SH-SY5Y (cell line): ENCODE measurements at regions not wholly inside any gene's neighbourhood (a gene's known extent, or its start where the extent isn't known, plus 50 kb on each side); places are given as distances from the start of the nearest gene placed in this dataset.

Experiments
- GATA2 ChIP-seq: IDR thresholded peaks from 2 replicates; pipeline ENCODE4 v1.6.1; 2011; ENCODE audit warnings: mild to moderate bottlenecking, low read depth, low read length
- GATA3 ChIP-seq: IDR thresholded peaks from 2 replicates; pipeline ENCODE4 v1.6.1; 2011; ENCODE audit warnings: low read depth, mild to moderate bottlenecking, low read length, moderate library complexity

DNA sequence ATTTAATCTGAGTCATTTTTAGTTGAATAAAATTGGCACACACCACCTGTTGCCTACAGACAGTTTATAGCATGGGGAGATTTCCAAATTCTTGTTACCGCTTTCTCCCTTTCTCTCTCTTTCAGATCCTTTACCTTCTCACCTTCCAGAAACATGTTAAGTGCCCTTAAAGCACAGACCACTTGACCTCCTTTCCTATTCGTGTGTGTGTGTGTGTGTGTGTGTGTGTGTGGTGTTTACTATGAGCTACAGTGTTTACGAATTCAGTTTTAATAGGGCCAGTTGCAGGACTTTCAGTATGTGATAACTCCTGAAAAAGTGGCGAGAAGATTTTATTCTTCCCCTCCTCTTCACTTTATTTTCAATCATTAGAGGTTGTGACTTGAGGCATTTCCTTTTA, 258.1 kb downstream of the BMP2 start:
- TF ChIP-seq GATA2: no peak
- TF ChIP-seq GATA3: no peak
